Endothelial cell of hepatic sinusoid (primary cell): ENCODE measurements at regions not wholly inside any gene's neighbourhood (a gene's known extent, or its start where the extent isn't known, plus 50 kb on each side); places are given as distances from the start of the nearest gene placed in this dataset.
"Not testable (repeated sequence)": the region's sequence is repeated elsewhere in the genome, so short reads cannot be mapped to it uniquely, and the experiment has no call there.

Source experiments
- in situ Hi-C: cut with HindIII; loops from 2 replicates; pipeline ENCODE4 v1.10.0; 2017; ENCODE audit warnings: low sequenced_read_pairs

GRCh38 chr5:154702477-154702876 lies 52.7 kb upstream of the LARP1 start:
- in situ Hi-C loops: no loop called here

GRCh38 chr5:154701725-154702124 lies 53.5 kb upstream of the LARP1 start:
- in situ Hi-C loops: not testable (repeated sequence)

GRCh38 chr5:154701181-154701580 lies 54.0 kb upstream of the LARP1 start:
- in situ Hi-C loops: no loop called here

- in situ Hi-C loops: not testable (repeated sequence)
These were observed 54.8 kb upstream of the LARP1 start for GRCh38 chr5:154700289-154700928.

- in situ Hi-C loops: no loop called here
These were observed 56.4 kb upstream of the LARP1 start for GRCh38 chr5:154698763-154699162.

GRCh38 chr5:154697371-154697770 lies 57.8 kb upstream of the LARP1 start:
- in situ Hi-C loops: no loop called here

GRCh38 chr5:154696891-154697290 lies 58.3 kb upstream of the LARP1 start:
- in situ Hi-C loops: no loop called here

- in situ Hi-C loops: no loop called here
These were observed 61.0 kb upstream of the LARP1 start for GRCh38 chr5:154694159-154694558.

- in situ Hi-C loops: no loop called here
These were observed 64.7 kb upstream of the LARP1 start for GRCh38 chr5:154690488-154690887.

- in situ Hi-C loops: no loop called here
These were observed 68.7 kb upstream of the LARP1 start for GRCh38 chr5:154686490-154686889.

- in situ Hi-C loops: no loop called here
These were observed 71.9 kb upstream of the LARP1 start for GRCh38 chr5:154683101-154683880.

- in situ Hi-C loops: no loop called here
These were observed 75.7 kb upstream of the LARP1 start for GRCh38 chr5:154679501-154679900.

- in situ Hi-C loops: no loop called here
These were observed 77.3 kb upstream of the LARP1 start for GRCh38 chr5:154677921-154678320.

- in situ Hi-C loops: no loop called here
These were observed 78.7 kb upstream of the LARP1 start for GRCh38 chr5:154676508-154676907.

- in situ Hi-C loops: no loop called here
These were observed 81.1 kb upstream of the LARP1 start for GRCh38 chr5:154674029-154674428.

GRCh38 chr5:154673506-154673905 lies 81.7 kb upstream of the LARP1 start:
- in situ Hi-C loops: no loop called here

- in situ Hi-C loops: not testable (repeated sequence)
These were observed 85.3 kb upstream of the LARP1 start for GRCh38 chr5:154669913-154670312.

- in situ Hi-C loops: no loop called here
These were observed 85.8 kb upstream of the LARP1 start for GRCh38 chr5:154669402-154669801.

GRCh38 chr5:154664869-154665268 lies 90.3 kb upstream of the LARP1 start:
- in situ Hi-C loops: no loop called here

- in situ Hi-C loops: no loop called here
These were observed 91.8 kb upstream of the LARP1 start for GRCh38 chr5:154663424-154663823.

- in situ Hi-C loops: no loop called here
These were observed 100.4 kb upstream of the LARP1 start for GRCh38 chr5:154654486-154655371.
